ENCODE measurements at regions not wholly inside any gene's neighbourhood (a gene's known extent, or its start where the extent isn't known, plus 50 kb on each side); places are given as distances from the start of the nearest gene placed in this dataset.

GRCh38 chrX:112997991-112998390, 157.4 kb upstream of the AMOT start:
- TF ChIP-seq POU5F1 (IDR thresholded peaks at IDR 0.05; ENCODE audit: low read depth, low read length) (no peak), EZH2 (IDR thresholded peaks at IDR 0.05; ENCODE audit: low read depth, low read length, severe bottlenecking) (no peak), RAD21 (IDR thresholded peaks at IDR 0.05 in 1 of 2, conservative IDR thresholded peaks at IDR 0.05 in 1 of 2; ENCODE audit: low read depth in 2 of 2, low read length in 2 of 2) (no peak), HDAC2 (IDR thresholded peaks at IDR 0.05; ENCODE audit: borderline replicate concordance in 1 of 2, low read depth in 2 of 2, low read length in 2 of 2) (no peak), RNF2 (IDR thresholded peaks at IDR 0.05; ENCODE audit: borderline replicate concordance, low read depth, low read length, missing control alignments, poor library complexity, severe bottlenecking) (no peak), EP300 (IDR thresholded peaks at IDR 0.05; ENCODE audit: borderline replicate concordance in 1 of 2, low read depth in 2 of 2, low read length in 2 of 2) (no peak), POLR2A (IDR thresholded peaks at IDR 0.05; ENCODE audit: control extremely low read depth in 1 of 2, low read depth in 2 of 2, low read length in 2 of 2) (no peak), TBP (IDR thresholded peaks at IDR 0.05; ENCODE audit: low read depth, low read length) (no peak), TCF12 (IDR thresholded peaks at IDR 0.05; ENCODE audit: low read depth, low read length) (no peak), HDAC6 (IDR thresholded peaks at IDR 0.05; ENCODE audit: low read depth, low read length) (no peak), PHF8 (conservative IDR thresholded peaks at IDR 0.05; ENCODE audit: low read depth, low read length) (no peak), SRF (IDR thresholded peaks at IDR 0.05; ENCODE audit: low read depth, low read length) (no peak), POLR2AphosphoS5 (IDR thresholded peaks at IDR 0.05; ENCODE audit: low read depth, low read length) (no peak)
- TF ChIP-seq, protein P1, sequence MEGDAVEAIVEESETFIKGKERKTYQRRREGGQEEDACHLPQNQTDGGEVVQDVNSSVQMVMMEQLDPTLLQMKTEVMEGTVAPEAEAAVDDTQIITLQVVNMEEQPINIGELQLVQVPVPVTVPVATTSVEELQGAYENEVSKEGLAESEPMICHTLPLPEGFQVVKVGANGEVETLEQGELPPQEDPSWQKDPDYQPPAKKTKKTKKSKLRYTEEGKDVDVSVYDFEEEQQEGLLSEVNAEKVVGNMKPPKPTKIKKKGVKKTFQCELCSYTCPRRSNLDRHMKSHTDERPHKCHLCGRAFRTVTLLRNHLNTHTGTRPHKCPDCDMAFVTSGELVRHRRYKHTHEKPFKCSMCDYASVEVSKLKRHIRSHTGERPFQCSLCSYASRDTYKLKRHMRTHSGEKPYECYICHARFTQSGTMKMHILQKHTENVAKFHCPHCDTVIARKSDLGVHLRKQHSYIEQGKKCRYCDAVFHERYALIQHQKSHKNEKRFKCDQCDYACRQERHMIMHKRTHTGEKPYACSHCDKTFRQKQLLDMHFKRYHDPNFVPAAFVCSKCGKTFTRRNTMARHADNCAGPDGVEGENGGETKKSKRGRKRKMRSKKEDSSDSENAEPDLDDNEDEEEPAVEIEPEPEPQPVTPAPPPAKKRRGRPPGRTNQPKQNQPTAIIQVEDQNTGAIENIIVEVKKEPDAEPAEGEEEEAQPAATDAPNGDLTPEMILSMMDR (IDR thresholded peaks at IDR 0.05; ENCODE audit: control extremely low read depth in 1 of 3, insufficient read depth in 1 of 3, low read depth in 1 of 3, low read length in 3 of 3), result no peak
